Sigmoid colon (tissue), 6 donors: ENCODE measurements at regions not wholly inside any gene's neighbourhood (a gene's known extent, or its start where the extent isn't known, plus 50 kb on each side); places are given as distances from the start of the nearest gene placed in this dataset.
"Not testable (repeated sequence)": the region's sequence is repeated elsewhere in the genome, so short reads cannot be mapped to it uniquely, and the experiment has no call there.

Source experiments
- DNase-seq: peaks from one replicate; pipeline ENCODE4 v3.0.0-alpha.2; 2019
- H3K27ac ChIP-seq, 4 donors: fragments of 200-600 bp; sonication (generic); one replicate each; pipeline ENCODE4 v1.5.1; 2016 to 2019; ENCODE audit warnings: mild to moderate bottlenecking in 1 of 4
- H3K27me3 ChIP-seq, 3 donors: fragments of 200-600 bp; sonication (generic); one replicate each; pipeline ENCODE4 v1.5.1; 2019; ENCODE audit warnings: mild to moderate bottlenecking in 1 of 3
- H3K36me3 ChIP-seq, 4 donors: fragments of 200-600 bp; sonication (generic); one replicate each; pipeline ENCODE4 v1.5.1; 2016 to 2019
- H3K4me1 ChIP-seq, 4 donors: fragments of 200-600 bp; sonication (generic); one replicate each; pipeline ENCODE4 v1.5.1; 2017 to 2019
- H3K4me3 ChIP-seq, 4 donors: fragments of 200-600 bp; sonication (generic); one replicate each; pipeline ENCODE4 v1.5.1; 2017 to 2019; ENCODE audit warnings: mild to moderate bottlenecking in 2 of 4, moderate library complexity in 1 of 4
- H3K9me3 ChIP-seq, 4 donors: fragments of 200-600 bp in 3 of 4; sonication (generic) in 3 of 4; one replicate each; pipeline versions ENCODE4 v1.5.1 to v1.6.1; 2013 to 2019
- EP300 ChIP-seq, 4 donors: sonication (generic); formaldehyde crosslinking; IDR thresholded peaks; one replicate each; pipeline ENCODE4 v1.6.1; 2017; ENCODE audit warnings: antibody characterized with exemption in 4 of 4
- POLR2A ChIP-seq, 2 donors: fragments of 450-650 bp; IDR thresholded peaks; one replicate each; pipeline ENCODE4 v1.6.1; 2016; ENCODE audit warnings: antibody characterized with exemption in 2 of 2, mild to moderate bottlenecking in 2 of 2, moderate library complexity in 2 of 2
- POLR2AphosphoS5 ChIP-seq, 4 donors: sonication (generic); formaldehyde crosslinking; IDR thresholded peaks; one replicate each; pipeline ENCODE4 v1.6.1; 2017; ENCODE audit warnings: antibody characterized with exemption in 4 of 4
- WGBS, 2 donors: extraction: QIAGEN DNeasy Blood & Tissue Kit; methylation state at CpG; one replicate each; pipeline ENCODE4 v1.1.7; 2013; 5-methylcytosine and 5-hydroxymethylcytosine counted together
- intact Hi-C: fragments of 100-400 bp; cut with DNase I; formaldehyde crosslinking; loops from one replicate; pipeline ENCODE4 v1.15.1; 2023
- TF ChIP-seq, protein P1 (sequence below), 4 experiments: fragments of 450-650 bp in 3 of 4; fragments of 200-600 bp in 1 of 4; IDR thresholded peaks; one replicate each; pipeline ENCODE4 v1.5.1; 2016 to 2019; ENCODE audit warnings: antibody characterized with exemption in 4 of 4, mild to moderate bottlenecking in 3 of 4, moderate library complexity in 2 of 4
- donor health status: healthy with polysubstance abuse.
- donor health status: healthy.

- no peaks in the 10 kb centered on the region for H3K36me3 ChIP-seq
- WGBS, 2 donors, result 79 to 82% methylated on average over 5 of the region's 5 CpGs
- peaks cover 0 to 14% (median 6%) of the 10 kb centered on the region in 4 donors for H3K4me1 ChIP-seq
- no peak for DNase-seq
- H3K27ac ChIP-seq, result no peak overlapping the region
- H3K9me3 ChIP-seq, result no peaks in the 10 kb centered on the region
- no peak overlapping the region for H3K4me3 ChIP-seq
- intact Hi-C loops, result no loop called here
- H3K27me3 ChIP-seq, result no peaks in the 10 kb centered on the region
- TF ChIP-seq EP300 (IDR thresholded peaks at IDR 0.05) (no peak), POLR2A (IDR thresholded peaks at IDR 0.05) (no peak)
Observed at GRCh38 chr12:126040307-126040706, 975.1 kb downstream of the AACS start.

DNA sequence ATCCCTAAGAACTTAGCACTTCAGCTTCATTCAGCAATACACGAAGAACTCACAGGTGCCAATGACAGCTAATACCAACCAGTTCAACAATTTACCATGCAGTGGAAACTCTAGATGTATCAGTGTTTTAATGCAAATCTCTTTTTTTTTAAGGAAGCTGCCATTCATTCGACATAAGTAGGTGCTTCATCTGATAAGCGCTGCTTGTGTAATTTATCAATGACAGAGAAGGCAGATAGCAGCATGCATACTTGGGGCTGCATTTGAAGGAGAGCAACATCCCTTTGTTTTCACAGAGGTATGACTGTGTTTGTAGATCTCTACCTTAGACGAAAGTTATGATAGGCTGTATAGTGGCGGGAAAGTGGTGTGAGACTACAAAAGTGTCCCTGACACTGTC, 977.1 kb downstream of the AACS start:
- H3K4me1 ChIP-seq, result no peaks in the 10 kb centered on the region
- DNase-seq, result no peak
- H3K9me3 ChIP-seq, result no peaks in the 10 kb centered on the region
- TF ChIP-seq POLR2A (IDR thresholded peaks at IDR 0.05) (no peak), EP300 (IDR thresholded peaks at IDR 0.05) (no peak), POLR2AphosphoS5 (IDR thresholded peaks at IDR 0.05) (no peak)
- TF ChIP-seq, protein P1, sequence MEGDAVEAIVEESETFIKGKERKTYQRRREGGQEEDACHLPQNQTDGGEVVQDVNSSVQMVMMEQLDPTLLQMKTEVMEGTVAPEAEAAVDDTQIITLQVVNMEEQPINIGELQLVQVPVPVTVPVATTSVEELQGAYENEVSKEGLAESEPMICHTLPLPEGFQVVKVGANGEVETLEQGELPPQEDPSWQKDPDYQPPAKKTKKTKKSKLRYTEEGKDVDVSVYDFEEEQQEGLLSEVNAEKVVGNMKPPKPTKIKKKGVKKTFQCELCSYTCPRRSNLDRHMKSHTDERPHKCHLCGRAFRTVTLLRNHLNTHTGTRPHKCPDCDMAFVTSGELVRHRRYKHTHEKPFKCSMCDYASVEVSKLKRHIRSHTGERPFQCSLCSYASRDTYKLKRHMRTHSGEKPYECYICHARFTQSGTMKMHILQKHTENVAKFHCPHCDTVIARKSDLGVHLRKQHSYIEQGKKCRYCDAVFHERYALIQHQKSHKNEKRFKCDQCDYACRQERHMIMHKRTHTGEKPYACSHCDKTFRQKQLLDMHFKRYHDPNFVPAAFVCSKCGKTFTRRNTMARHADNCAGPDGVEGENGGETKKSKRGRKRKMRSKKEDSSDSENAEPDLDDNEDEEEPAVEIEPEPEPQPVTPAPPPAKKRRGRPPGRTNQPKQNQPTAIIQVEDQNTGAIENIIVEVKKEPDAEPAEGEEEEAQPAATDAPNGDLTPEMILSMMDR (IDR thresholded peaks at IDR 0.05), result no peak
- H3K27ac ChIP-seq, result no peak overlapping the region
- intact Hi-C loops, result no loop called here
- H3K4me3 ChIP-seq, result no peak overlapping the region
- H3K27me3 ChIP-seq, result no peaks in the 10 kb centered on the region
- WGBS, 2 donors, result 59 to 75% methylated on average over 5 of the region's 5 CpGs
- H3K36me3 ChIP-seq, result no peaks in the 10 kb centered on the region

DNA sequence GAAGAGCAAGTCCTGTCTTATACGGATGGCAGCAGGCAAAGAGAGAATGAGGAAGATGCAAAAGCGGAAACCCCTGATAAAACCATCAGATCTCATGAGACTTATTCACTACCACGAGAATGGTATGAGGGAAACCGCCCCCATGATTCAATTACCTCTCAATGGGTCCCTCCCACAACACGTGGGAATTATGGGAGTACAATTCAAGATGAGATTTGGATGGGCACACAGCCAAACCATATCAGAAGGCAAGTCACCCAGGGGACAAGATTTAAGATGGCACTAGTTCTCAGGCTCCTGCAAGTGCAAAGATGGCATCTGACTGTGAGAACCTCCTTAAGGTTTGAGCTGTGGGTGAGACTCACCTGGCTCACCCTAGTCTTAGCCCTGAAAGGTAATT, 984.3 kb downstream of the AACS start:
- H3K27ac ChIP-seq, DNase-seq, H3K4me1 ChIP-seq, H3K4me3 ChIP-seq, intact Hi-C loops, H3K27me3 ChIP-seq, H3K9me3 ChIP-seq, H3K36me3 ChIP-seq: not testable (repeated sequence)
- 49 to 59% methylated on average over 5 of the region's 5 CpGs for WGBS, 2 donors

- TF ChIP-seq POLR2A (IDR thresholded peaks at IDR 0.05) (no peak), POLR2AphosphoS5 (IDR thresholded peaks at IDR 0.05) (peak in 1 of 4 donors; percentile 50)
- intact Hi-C loops, result no loop called here
- DNase-seq, result no peak
Observed at GRCh38 chr12:126051611-126052107, 986.4 kb downstream of the AACS start.

DNA sequence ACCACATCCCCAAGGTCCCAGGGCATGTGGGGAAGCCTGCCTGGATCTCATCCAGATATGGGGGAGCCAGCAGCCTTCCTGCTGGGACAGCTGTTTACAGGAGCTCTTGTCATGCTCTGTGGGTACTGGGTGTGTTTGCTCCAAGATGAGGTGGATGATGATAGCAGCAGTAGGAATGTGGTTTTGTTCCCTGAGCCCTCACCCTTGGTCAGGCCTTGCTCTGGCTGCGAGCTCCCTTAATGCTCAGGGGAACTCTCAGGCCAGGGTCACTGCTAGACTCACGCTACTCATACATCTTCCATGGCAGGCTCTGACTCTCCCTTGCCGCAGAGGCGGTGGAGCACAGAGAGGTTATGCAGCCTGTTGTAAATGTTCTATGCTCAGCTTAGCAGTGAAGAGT, 990.3 kb downstream of the AACS start:
- Histone ChIP-seq H3K4me3 (no peak overlapping the region), H3K4me1 (no peaks in the 10 kb centered on the region), H3K36me3 (no peaks in the 10 kb centered on the region), H3K27me3 (no peaks in the 10 kb centered on the region), H3K9me3 (peaks cover 0 to 3% (median 0%) of the 10 kb centered on the region in 4 donors), H3K27ac (no peak overlapping the region)
- TF ChIP-seq EP300 (IDR thresholded peaks at IDR 0.05) (no peak), POLR2A (IDR thresholded peaks at IDR 0.05) (no peak)
- TF ChIP-seq, protein P1 (IDR thresholded peaks at IDR 0.05), result no peak
- no peak for DNase-seq
- 66 to 82% methylated on average over 4 of the region's 4 CpGs for WGBS, 2 donors
- intact Hi-C loops, result no loop called here

More at GRCh38 chr12:126051611-126052107, 986.4 kb downstream of the AACS start:
- Histone ChIP-seq H3K9me3 (peaks cover 0 to 3% (median 0%) of the 10 kb centered on the region in 4 donors), H3K27me3 (no peaks in the 10 kb centered on the region), H3K4me3 (no peak overlapping the region), H3K4me1 (no peaks in the 10 kb centered on the region), H3K27ac (peak overlapping the region in 1 of 4 donors; percentile 27), H3K36me3 (no peaks in the 10 kb centered on the region)
- 50 to 61% methylated on average over 6 of the region's 6 CpGs for WGBS, 2 donors

GRCh38 chr12:126061777-126062176, 996.5 kb downstream of the AACS start:
- Histone ChIP-seq H3K4me3 (no peak overlapping the region), H3K36me3 (no peaks in the 10 kb centered on the region), H3K27ac (no peak overlapping the region), H3K4me1 (no peaks in the 10 kb centered on the region), H3K27me3 (no peaks in the 10 kb centered on the region), H3K9me3 (no peaks in the 10 kb centered on the region)
- intact Hi-C loops, result no loop called here
- DNase-seq, result no peak
- no peak for TF ChIP-seq POLR2A (IDR thresholded peaks at IDR 0.05)
- no peak for TF ChIP-seq POLR2AphosphoS5 (IDR thresholded peaks at IDR 0.05)
- no peak for TF ChIP-seq EP300 (IDR thresholded peaks at IDR 0.05)
- TF ChIP-seq, protein P1 (IDR thresholded peaks at IDR 0.05), result no peak
- WGBS, 2 donors, result 67% methylated on average over 6 of the region's 6 CpGs
